ENCODE measurements at regions not wholly inside any gene's neighbourhood (a gene's known extent, or its start where the extent isn't known, plus 50 kb on each side); places are given as distances from the start of the nearest gene placed in this dataset.

DNA sequence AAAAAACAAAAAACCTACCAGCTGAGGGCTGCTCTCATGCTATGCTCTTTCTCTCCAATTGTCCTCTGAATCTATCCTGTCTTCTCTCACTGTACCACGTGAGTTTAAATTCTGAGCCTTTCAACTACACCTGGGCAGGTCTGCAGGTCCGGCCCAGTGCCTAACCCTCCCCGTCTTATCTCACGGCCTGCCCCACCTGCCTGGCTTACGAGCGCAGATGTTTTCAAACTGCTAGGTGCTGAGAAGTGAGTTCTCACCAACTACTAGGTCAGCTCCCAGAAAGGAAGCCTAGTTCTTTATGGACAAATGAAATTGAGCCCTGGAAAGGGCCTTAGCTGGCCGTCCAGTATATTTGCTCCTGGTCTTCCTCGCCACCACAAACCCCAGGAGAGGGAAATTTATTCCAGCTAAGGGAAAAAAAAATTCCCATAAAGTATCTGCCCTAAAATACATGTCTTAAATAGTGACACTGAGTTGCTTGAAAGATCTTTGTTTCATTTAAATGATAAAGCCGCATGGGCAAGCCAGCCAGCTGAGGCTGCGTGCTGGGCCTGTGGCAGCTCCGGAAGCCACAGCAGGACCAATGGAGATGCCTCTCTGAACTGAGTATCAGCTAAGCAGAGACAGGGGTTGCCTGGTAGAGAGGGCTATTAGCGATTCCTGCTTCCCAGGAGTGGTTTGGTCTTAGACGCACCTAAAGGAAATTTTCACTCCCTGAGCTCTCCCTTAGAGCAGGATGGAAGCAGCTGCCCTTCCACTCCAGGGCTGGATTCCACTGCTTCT is 92.5 kb upstream of the NCK2 start:
- no peak for DNase-seq (ENCODE audit: low read depth in 2 of 2)

DNA sequence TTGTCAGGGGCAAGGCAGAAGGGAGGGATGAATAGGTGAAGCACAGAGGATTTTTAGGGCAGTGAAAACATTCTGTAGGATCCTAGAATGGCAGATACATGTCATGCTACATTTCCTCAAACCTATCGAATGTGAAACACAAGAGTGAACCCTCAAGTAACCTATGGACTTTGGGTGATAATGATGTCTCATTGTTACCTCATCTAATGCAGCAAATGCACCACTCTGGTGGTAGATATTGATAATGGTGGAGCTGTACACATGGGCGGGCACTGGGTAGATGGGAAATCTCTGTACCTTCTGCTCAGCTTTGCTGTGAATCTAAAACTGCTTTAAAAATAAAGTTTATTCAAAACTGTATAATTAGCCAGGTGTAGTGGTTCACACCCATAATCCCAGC is 95.2 kb upstream of the NCK2 start:
- no peak for DNase-seq (ENCODE audit: low read depth in 2 of 2)

DNA sequence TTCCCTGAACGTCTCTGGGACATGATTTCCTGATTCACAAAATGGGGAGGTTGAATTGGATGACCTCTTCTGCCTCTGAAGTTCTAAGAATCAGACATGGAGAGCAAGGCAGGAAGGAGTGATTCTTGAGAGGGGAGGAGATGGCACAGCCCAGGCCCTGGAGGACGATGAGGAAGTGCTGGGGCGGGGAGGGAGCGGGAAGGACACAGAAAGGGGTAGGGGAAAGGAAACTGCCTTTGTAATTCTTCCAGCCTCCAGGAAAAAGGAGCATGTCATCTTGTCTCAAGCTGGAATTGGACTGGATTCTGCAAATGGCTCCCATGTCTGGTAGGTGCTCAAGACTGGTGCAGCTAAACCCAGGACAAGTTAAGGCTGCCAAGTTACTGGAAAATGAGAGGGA is 97.0 kb upstream of the NCK2 start:
- DNase-seq (ENCODE audit: low read depth in 2 of 2) = no peak

DNA sequence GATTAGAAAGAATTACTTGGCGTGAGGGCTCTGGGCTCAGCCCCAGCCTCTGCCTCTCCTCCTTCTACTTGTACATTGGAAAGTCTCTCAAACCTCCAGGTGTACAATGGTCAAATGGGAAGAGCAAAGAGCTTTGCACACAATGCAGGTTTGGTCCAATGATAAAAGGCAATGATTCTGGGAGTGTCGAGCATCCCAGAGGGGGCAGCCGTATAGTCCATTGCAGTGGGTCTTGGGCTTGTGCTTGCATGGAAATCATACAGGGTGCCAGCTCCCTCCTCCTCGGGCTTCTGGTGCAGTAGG is 98.0 kb upstream of the NCK2 start:
- DNase-seq (ENCODE audit: low read depth in 2 of 2) = no peak

DNA sequence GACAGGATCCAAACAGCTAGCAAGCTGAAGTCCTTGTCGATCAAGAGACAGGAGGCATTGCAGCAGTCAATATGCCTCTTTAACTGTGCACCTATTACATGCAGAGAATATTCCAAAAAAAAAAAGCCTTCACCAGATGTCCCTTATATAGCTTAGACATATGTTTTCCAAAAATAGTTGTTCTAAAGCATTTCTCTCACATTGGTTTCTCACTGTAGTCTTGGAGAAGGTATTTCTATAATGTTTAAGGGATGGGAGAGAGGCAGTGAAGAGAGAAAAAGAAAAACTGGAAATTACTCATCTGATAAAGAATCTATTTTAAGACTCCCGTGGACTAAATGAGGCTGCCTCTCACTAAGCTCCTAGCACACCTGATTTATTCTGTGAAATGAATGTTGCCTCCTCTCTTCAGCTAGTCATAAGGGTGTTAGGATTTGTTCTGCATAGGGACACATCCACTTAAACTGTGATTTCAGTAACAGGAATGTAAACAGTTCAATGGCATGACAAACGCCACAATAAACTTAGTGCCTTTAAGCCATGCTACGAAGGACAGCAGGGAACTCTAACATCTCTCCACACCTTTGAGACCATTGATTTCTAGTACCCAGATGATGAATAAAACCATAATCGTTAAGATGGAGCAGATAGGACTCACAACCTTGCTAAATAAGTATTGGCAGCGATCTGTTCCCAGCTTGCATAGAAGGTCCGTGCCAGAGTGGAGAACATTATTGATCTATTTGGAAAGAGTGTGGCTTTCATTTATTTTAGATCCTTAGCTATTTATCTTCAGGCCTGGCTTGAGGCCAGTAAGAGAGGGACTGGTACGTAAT is 98.6 kb upstream of the NCK2 start:
- DNase-seq (ENCODE audit: low read depth in 2 of 2) = no peak

DNA sequence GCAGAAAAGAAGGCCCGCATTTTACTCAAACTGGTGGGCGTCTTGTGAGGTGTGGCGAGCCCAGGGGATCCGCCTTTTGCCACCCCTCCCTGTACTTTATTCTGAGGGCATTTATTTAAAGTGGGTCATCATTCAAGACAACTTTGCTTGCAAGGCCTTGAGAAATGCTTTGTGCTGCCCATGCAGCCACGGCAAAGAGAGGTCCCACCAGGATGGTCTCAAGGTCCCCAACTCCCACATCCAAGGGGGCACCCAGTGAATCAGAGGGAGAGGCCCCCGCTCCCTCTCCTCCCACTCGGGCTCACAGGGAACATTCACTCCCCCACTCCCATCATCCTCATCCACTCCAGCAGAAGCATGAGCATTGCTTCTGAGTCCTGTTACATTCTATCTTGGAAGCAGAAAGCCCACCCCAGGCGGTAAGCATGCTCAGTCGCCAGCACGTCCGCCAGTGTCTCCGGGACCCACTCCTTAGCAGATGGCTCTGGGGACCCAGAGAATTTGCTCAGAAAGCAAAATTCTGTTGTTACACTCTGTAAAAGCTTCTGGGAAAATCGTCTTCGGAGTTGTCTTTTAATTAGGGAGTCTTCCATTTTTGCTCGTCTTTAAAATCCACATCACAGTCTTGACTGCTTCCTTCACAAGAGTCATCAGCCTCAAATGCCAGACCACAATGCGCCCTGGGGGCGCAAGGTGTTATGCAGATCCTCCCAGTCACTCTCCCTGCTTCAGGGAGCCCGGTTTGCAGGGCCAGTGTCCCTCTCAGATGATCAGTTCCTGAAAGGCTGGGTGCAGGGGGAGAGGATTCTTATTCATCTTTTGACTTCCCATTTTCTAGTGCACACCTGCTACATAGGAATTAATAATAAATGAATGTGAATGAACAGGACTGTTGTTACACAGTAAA is 99.4 kb upstream of the NCK2 start:
- no peak for DNase-seq (ENCODE audit: low read depth in 2 of 2)

DNA sequence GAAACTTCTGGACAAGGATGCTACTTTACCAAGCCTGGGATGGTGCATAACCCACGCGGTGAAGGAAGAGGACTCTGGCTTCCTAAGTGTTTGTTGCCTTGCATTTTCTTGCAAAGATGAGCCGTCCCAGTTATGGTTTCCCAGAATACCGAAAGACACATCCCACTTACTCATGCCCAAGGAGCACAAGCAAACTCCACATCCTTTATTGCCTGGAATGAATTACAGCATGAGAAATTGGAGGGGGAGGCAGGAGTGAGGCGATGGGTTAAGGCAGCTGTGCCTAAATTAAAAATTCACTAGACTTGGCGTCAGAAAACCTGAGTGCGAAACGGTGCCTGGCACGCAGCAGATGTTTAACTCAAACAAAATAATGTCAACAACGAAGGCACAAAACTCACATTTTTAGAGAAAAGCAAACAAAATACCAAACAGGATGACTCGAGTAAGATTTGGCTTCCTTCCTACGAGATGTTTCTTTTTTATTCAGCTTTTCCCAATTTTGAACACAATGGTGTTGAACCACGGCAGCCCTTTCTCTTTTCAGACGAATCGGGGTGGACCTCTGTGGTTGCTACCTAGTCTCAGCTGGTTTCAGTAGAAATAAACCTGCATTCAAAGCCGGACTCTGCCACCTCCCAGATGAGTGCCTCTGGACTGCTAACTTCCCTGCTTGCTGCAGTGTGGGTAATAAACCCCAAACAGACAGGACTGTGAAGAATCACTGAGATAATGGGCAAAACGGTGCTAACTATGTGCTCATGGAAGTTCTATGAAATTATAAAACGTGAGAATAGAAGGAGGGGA is 100.3 kb upstream of the NCK2 start:
- no peak for DNase-seq (ENCODE audit: low read depth in 2 of 2)

DNA sequence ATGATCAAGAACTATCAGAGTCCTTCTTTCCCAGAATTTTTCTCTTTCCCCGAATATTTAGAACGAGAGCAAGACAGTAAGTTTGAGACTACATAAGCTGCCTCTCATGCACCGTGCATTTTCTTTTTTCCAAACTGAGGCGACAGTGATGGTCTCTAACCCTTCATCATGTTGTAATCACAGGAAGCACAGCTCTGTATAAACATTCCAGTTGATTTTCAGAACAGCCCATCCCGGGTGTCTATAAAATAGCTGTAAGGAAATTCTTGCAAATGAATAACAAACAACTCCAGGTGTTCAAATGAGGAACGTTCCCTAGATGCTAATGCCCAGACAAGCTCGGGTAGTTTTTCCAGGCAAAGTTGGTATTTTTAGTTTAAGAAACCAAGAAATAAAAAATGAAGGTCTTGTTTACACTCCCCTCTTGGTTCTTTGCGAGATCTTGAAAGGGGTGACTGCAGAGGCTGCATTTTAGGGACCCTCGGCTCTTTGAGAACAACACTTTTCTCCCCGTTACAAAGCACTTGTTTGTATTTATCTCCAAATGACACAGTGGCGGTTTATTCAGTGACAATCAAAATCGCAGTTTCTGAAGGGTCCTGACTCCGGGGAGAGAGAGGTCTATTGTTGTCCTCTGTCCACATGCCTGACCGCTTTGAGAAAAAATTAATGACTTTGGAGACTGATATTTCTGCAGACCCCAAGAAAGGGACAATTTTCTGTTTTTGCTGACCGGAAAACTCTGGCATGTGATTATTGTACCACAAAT is 101.1 kb upstream of the NCK2 start:
- DNase-seq (ENCODE audit: low read depth in 2 of 2) = no peak

DNA sequence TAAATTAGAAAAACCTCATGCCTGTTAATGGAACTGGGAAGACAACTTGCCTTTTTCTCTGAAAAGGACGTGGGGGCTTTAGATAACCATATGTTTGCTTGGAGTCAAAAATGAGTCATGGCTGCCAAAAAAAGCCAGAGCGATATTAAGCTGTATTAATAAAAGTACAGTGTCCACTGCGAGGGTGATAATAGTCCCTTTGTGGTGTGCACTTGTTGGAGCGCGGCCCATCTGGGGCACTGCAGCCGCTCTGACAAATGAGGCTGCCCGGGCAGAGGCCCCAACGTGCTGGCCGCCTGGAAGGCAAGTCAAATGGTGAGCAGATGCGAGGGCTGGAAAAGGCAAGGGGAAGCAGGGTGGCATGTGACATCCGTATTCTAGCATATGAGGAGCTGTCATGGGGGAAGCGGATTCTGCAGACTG is 103.3 kb upstream of the NCK2 start:
- no peak for DNase-seq (ENCODE audit: low read depth in 2 of 2)

DNA sequence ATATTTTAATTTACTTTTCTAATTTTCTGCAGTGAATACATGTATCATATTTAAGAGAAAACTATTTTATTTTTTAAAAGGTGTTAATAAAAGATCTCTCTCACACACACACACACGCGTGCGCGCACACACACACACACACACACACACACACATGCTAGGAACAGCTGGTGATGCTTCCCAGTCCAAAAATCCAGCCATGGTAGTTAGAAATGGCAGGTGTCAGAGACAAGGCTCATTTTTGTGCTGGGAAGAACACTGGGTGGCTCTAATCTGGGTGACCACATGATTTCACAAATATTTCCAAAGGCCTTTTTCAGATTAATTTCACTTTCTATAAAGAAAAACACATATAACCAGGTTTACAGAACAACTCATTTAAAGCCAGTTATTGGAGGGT is 104.5 kb upstream of the NCK2 start:
- DNase-seq (ENCODE audit: low read depth in 2 of 2) = no peak

DNA sequence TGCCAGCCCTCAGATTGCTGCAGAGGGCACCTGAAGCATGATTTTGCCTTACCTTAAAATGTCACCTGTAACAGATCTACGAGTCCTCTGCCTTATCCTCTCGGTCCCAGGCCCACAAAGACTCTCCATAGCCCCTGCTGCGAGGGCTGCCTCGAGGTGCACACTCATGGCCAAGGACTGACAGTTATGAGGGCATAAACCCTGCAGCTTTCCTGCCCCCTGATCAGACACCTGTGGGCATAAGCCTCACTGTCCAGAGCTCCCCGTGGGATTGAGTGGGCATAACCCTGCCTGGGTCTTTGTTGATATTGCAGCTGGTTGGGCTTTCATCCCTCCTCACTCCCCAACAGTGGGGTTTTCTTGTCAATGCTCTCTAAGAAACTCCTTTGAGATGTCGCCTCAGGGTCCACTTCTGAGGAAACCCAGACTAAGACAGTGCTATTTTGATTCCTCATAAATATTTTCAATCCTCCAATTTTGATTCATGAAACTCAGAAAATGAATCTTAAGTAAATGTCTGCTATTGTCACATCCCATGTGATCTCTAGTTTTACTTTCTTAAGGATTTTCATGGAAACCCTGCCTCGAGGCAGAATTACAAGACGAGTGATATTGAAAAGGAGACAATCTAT is 108.5 kb upstream of the NCK2 start:
- no peak for DNase-seq (ENCODE audit: low read depth in 2 of 2)

DNA sequence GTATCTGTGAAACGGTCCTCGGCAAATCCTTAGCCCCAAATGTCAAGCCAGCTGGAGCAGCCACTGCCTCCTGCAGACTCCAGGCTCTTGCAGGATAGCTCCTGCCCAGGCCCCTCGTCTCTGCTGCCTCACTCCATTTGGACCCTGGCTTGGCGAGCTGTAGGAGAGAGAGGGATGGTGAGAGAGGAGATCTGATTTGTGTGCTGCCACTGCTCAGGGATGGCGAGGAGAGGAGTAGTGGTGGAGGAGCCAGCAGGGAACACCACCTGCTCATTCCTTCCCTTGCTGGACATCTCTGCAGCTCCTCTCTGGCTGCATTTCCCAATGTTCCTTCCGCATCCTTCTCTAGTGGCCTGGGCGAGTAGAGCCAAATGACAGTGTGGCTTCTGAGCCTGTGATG is 109.1 kb upstream of the NCK2 start:
- DNase-seq (ENCODE audit: low read depth in 2 of 2) = no peak

DNA sequence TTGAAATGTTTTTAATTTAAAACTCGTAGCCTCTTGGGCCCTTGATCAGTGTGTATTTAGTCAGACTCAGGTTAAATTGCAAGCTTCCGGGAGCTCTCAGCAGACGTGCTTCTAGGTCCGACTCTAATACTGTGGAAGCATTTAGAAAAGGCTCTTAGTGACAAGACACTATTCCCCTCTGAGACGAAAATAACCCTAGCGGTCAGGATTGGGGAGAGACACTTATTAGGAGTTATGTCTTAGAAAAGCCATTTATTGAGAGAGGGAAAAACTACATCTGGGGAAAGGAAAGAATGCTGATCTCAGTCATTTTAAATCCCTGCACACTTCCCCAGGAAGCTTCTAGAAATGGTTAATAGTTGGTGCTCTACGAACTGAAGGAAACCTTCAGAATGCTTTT is 110.5 kb upstream of the NCK2 start:
- DNase-seq (ENCODE audit: low read depth in 2 of 2) = no peak

DNA sequence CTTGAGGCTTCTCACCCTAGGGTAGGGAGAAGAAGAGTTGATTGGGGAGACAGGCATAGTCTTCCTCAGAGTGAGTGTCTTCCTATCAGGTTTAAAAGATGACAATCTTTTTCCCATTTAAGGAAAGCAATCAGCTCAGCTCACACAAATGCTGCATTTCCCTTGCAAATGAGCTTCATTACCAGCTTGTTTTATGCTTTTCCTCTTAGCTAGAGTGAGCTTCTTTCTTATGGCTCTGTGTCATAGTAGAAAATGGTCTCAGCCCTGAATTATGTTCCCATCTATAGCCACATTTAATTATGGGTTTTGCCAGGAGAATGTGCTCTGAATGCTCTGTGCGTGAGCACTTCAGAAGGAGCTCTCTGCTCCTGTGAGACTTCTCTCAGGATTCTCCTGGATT is 112.8 kb upstream of the NCK2 start:
- no peak for DNase-seq (ENCODE audit: low read depth in 2 of 2)

DNA sequence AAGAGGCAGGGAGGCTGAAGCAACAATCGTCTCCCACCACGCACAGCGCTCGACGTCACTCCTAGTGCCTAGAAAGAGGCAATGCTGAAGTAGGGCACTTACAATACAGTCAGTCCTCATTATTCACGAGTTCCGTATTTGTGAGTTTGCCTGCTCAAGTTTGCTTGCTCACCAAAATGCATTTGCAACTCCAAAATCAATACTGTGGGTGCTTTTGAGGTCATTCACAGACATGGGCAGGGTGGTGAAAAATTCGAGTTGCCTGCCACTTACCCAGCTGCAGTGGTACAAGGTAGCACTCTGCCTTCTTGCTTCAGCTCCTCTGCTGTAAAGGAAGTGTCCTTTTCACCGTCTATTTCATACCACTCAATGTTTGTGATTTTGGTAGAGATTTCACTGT is 113.7 kb upstream of the NCK2 start:
- DNase-seq (ENCODE audit: low read depth in 2 of 2) = no peak

DNA sequence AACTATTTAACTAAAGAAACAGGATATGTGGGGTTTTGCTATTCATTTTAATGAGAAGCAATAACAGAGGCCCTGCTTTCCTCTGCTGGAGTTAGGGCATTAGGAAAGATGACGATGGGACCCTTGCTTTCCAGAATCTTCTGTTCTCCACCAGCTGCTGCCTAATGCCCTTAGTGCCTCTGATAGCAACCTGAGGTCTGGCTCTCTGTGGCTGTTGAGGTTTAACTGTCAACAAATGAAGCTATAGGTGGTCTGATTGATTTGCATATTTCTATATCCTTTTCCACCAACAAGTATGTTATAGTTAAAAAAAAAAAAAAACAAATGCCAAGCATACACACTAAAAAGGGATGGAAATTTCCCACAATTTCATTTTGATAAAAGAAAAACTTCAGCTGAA is 115.1 kb upstream of the NCK2 start:
- no peak for DNase-seq (ENCODE audit: low read depth in 2 of 2)

DNA sequence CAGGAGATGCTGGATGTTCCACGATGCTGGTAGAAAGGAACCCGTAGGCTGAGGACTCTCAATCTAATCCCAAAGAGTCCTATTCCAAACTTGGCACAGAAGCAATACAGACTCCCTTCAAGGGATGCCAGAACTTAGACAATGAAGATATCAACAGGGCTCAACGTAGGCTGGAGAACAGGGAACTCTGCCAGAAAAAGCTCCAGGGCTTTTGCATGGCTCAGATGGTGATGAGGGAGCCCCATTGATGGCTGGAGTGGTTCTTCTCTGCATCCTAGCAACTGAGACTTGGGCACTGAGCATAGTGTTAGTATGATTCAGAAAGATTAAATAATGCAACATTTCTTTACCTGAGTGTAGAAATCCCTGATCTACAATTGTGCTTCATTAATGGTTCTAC is 117.2 kb upstream of the NCK2 start:
- no peak for DNase-seq (ENCODE audit: low read depth in 2 of 2)

DNA sequence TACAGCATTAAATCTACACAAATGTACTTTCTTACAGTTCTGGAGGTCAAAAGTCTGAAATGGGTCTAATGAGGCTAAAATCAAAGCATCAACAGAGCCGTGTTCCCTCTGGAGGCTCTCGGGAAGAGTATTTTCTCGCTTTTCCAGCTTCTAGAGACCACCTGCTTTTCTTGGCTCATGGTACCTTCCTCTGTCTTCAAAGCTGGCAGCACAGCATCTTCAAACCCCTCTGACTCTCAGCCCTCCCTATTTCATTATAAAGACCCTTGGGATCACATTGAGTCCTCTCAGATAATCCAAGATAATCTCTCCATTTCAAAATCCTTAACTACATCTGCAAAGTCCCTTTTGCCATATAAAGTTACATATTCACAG is 117.8 kb upstream of the NCK2 start:
- no peak for DNase-seq (ENCODE audit: low read depth in 2 of 2)

DNA sequence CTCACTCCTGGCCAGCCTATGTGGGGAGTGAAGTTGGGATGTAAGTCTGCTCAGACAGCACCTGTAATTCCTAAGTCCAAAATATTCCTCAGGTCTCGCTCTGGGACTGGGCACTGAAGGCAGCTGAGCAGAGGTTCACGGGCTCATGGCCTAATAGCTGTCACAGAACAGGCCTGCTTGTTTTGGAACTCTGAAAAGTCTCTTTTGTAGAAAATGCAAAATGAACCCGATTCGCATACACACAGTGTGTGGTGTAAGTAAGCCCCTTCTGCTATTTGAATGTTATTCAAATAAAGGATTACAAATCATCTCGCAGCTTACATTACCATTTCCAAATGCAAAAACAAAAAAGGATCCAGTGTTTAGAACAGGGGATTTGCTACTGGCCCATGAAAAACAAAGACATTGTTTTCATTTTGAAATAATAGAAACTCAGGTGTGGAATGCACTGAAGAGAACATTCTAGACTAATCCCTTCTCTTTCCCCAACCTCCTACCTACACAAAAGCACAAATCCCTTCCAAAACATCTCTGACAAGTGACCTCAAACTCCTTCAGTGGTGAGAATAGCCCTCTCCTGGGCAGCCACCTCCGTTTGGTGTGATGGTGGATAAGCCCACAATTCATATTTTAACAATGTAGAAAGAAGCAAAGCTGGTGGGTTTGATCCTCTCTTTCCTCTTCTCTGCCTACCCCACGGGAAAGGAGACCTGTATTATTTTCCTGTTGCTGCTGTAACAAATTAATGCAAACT is 118.3 kb upstream of the NCK2 start:
- no peak for DNase-seq (ENCODE audit: low read depth in 2 of 2)

DNA sequence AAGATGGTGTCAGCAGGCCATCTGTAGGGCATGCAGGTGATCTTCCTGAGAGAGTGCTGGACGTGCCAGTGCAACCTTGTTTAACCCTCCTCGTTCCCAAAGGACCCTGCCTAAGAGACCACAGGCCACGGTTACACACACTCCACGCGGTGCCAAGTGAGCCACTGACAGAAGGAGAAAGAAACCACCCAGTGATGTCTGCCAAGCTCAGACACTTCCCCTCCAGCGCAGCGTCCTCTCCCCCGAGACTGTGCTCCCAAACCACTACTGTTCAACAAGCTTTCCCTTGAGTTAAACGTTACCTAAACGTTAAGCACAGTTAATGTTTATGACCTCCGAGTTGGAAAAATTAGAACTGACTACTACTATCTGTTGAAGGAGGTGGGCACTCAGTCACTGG is 119.1 kb upstream of the NCK2 start:
- DNase-seq (ENCODE audit: low read depth in 2 of 2) = no peak
